ENCODE measurements at regions not wholly inside any gene's neighbourhood (a gene's known extent, or its start where the extent isn't known, plus 50 kb on each side); places are given as distances from the start of the nearest gene placed in this dataset.

DNA sequence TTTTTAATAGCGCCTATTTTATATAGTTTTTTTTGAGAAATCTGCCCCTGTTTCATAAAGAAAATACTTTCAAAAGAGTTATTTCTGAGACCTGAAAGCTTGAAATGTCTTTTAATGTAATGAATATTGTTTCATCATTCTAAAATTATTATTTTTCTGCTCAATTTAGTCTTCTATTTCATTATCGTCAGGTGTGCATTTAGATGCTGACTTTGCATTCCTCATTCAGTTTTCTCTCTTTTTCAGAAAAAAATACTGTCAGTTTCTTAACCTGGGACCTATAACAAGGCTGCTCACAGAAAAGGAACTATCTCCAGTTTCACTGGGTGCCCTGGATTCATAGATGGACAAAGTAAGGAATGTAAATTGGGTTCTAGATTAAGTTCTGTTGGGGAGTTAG lies 1631.7 kb downstream of the SUCLG1 start:
- ATAC-seq, result no peak
- intact Hi-C loops (cut with DNase I), result no loop called here
- WGBS, 2 donors, result 85 to 86% methylated on average over 2 of the region's 2 CpGs

DNA sequence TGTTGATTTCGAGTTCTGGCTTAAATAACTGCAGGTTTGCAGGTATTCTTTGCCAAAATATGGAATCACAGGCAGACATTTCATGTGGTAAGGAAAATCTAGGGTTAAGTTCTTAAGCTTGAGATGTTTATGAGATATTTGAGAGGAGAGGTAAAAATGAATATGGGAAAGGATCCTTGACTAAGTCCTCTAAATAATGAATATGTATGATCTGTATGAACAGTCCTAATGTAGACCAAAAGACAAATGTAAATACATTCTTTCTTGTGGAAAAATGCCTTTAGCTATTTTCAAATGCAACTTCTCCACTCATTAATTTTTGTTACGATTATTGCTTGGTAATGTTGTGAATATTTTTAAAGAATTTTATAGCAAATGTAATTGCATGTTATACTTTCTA lies 1632.6 kb downstream of the SUCLG1 start:
- WGBS, 2 donors, result 73 to 85% methylated on average over 2 of the region's 2 CpGs
- intact Hi-C loops (cut with DNase I), result no loop called here

More for the DNA sequence above, 1631.7 kb downstream of the SUCLG1 start:
- TF ChIP-seq POLR2A (IDR thresholded peaks at IDR 0.05), result no peak
- TF ChIP-seq, protein P1, sequence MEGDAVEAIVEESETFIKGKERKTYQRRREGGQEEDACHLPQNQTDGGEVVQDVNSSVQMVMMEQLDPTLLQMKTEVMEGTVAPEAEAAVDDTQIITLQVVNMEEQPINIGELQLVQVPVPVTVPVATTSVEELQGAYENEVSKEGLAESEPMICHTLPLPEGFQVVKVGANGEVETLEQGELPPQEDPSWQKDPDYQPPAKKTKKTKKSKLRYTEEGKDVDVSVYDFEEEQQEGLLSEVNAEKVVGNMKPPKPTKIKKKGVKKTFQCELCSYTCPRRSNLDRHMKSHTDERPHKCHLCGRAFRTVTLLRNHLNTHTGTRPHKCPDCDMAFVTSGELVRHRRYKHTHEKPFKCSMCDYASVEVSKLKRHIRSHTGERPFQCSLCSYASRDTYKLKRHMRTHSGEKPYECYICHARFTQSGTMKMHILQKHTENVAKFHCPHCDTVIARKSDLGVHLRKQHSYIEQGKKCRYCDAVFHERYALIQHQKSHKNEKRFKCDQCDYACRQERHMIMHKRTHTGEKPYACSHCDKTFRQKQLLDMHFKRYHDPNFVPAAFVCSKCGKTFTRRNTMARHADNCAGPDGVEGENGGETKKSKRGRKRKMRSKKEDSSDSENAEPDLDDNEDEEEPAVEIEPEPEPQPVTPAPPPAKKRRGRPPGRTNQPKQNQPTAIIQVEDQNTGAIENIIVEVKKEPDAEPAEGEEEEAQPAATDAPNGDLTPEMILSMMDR (IDR thresholded peaks at IDR 0.05), result no peak
- Histone ChIP-seq H3K9me3 (no peaks in the 10 kb centered on the region), H3K4me1 (peaks cover 17% of the 10 kb centered on the region), H3K36me3 (replicated peaks in 1 of 2; ENCODE audit: insufficient read depth in 1 of 2, low read depth in 2 of 2) (no peaks in the 10 kb centered on the region), H3K27ac (no peak overlapping the region), H3K27me3 (no peaks in the 10 kb centered on the region), H3K4me3 (no peak overlapping the region)
- no peak for DNase-seq

DNA sequence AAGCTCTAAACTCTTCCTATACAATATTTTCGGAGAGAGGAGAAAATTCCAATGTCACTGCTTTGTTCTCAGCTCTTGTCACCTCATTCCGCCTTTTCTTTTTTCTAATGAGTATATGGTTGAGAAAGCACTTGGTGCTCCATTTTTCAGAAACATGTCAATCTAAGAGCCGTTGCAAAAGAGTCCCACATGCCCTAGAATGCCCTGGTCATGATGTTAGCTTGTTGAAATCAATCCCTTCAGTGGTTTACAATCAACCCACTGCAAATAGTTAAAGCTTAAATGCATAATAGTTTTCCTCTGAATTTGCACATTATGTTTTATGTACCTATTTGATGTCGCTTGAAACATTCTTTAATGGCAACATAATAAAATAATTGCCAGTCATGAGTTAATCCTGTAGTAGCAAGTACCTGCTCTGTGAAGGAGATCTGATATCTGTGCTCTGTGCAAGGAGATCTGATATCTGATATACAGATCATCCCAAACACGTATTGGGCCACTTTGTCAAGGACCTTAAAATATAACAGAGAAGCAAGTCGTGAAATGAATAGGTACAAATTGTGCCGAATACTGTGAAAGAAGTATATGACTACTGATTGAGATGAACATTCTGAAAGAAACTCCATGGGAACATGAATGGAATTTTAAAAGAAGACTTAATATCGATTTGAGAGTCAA lies 1633.5 kb downstream of the SUCLG1 start:
- H3K36me3 ChIP-seq (replicated peaks in 1 of 2; ENCODE audit: insufficient read depth in 1 of 2, low read depth in 2 of 2), result no peaks in the 10 kb centered on the region
- no peak overlapping the region for H3K4me3 ChIP-seq
- no peaks in the 10 kb centered on the region for H3K27me3 ChIP-seq
- H3K27ac ChIP-seq, result no peak overlapping the region
- ATAC-seq, result no peak
- intact Hi-C loops (cut with DNase I), result no loop called here
- no peak for TF ChIP-seq POLR2A (IDR thresholded peaks at IDR 0.05)
- TF ChIP-seq, protein P1 (IDR thresholded peaks at IDR 0.05), result no peak
- DNase-seq, result no peak
- H3K9me3 ChIP-seq, result no peaks in the 10 kb centered on the region
- H3K4me1 ChIP-seq, result peaks cover 5% of the 10 kb centered on the region
- 72 to 79% methylated on average over 8 of the region's 8 CpGs for WGBS, 2 donors

More for the DNA sequence above, 1632.6 kb downstream of the SUCLG1 start:
- DNase-seq, result no peak
- no peak overlapping the region for H3K27ac ChIP-seq
- no peaks in the 10 kb centered on the region for H3K27me3 ChIP-seq
- H3K36me3 ChIP-seq (replicated peaks in 1 of 2; ENCODE audit: insufficient read depth in 1 of 2, low read depth in 2 of 2), result no peaks in the 10 kb centered on the region
- no peaks in the 10 kb centered on the region for H3K9me3 ChIP-seq
- TF ChIP-seq, protein P1 (IDR thresholded peaks at IDR 0.05), result no peak
- no peak for TF ChIP-seq POLR2A (IDR thresholded peaks at IDR 0.05)
- no peak for ATAC-seq
- no peak overlapping the region for H3K4me3 ChIP-seq
- peaks cover 13% of the 10 kb centered on the region for H3K4me1 ChIP-seq

DNA sequence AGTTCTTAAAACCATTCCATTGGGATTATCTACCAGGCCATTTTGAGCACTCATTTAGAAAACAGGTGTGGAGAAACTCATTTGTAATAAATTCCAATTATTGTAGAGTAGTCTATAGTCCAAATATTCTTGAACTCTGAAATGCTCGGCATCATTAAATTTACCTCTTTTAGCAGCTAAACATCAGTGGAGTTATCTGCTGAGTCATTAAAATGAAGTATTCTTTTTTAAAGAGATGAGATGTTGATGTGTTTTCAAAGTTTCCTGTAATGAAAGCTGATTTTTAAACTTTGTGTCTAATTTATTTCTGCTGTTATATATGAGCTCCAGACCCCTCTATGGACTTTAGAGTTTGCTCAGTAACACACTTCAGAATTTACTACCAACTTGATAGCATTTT lies 1635.2 kb downstream of the SUCLG1 start:
- Histone ChIP-seq H3K27me3 (no peaks in the 10 kb centered on the region), H3K4me1 (no peaks in the 10 kb centered on the region), H3K9me3 (no peaks in the 10 kb centered on the region), H3K27ac (no peak overlapping the region), H3K36me3 (replicated peaks in 1 of 2; ENCODE audit: insufficient read depth in 1 of 2, low read depth in 2 of 2) (no peaks in the 10 kb centered on the region), H3K4me3 (no peak overlapping the region)
- ATAC-seq (no peak), DNase-seq (no peak)
- TF ChIP-seq POLR2A (IDR thresholded peaks at IDR 0.05), result no peak
- TF ChIP-seq, protein P1 (IDR thresholded peaks at IDR 0.05), result no peak
- 63 to 88% methylated on average over 1 of the region's 1 CpG for WGBS, 2 donors
- intact Hi-C loops (cut with DNase I), result no loop called here

DNA sequence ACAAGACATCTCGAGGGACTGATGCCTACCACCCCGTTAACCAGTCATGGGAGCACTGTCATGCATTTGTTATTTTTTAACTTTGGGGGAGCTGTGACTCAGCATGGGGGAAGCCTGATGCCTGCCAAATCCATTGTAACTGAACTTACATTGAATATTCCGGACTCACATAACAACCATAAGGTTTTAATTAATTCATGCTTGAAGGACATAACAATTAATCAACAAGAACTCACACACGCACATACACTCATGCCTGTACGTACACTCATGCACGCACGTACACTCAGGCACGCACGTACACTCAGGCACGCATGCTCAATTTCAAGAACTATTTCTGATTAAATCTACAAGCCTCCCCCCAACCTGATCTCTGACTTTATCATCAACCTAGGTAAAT lies 1639.1 kb downstream of the SUCLG1 start:
- H3K4me1 ChIP-seq, result no peaks in the 10 kb centered on the region
- no peaks in the 10 kb centered on the region for H3K36me3 ChIP-seq (replicated peaks in 1 of 2; ENCODE audit: insufficient read depth in 1 of 2, low read depth in 2 of 2)
- H3K27me3 ChIP-seq, result no peaks in the 10 kb centered on the region
- DNase-seq, result no peak
- no peak overlapping the region for H3K27ac ChIP-seq
- ATAC-seq, result no peak
- WGBS, 2 donors, result 88% methylated on average over 10 of the region's 10 CpGs
- TF ChIP-seq POLR2A (IDR thresholded peaks at IDR 0.05), result no peak
- TF ChIP-seq, protein P1 (IDR thresholded peaks at IDR 0.05), result no peak
- no peak overlapping the region for H3K4me3 ChIP-seq
- no peaks in the 10 kb centered on the region for H3K9me3 ChIP-seq
- intact Hi-C loops (cut with DNase I), result no loop called here

All from body of pancreas (tissue), 4 donors.